Vagina (tissue), 2 donors: ENCODE measurements at regions not wholly inside any gene's neighbourhood (a gene's known extent, or its start where the extent isn't known, plus 50 kb on each side); places are given as distances from the start of the nearest gene placed in this dataset.
"Not testable (repeated sequence)": the region's sequence is repeated elsewhere in the genome, so short reads cannot be mapped to it uniquely, and the experiment has no call there.

Experiments
- DNase-seq, 2 donors: peaks; one replicate each; pipeline ENCODE4 v3.0.0-alpha.2; 2017; ENCODE audit errors: extremely low spot score in 2 of 2
- H3K27ac ChIP-seq: fragments of 200-600 bp; sonication (generic); one replicate; pipeline ENCODE4 v1.5.1; 2019
- H3K27me3 ChIP-seq: fragments of 200-600 bp; sonication (generic); one replicate; pipeline ENCODE4 v1.5.1; 2019
- H3K36me3 ChIP-seq, 2 donors: fragments of 200-600 bp; sonication (generic); one replicate each; pipeline ENCODE4 v1.5.1; 2017 to 2019
- H3K4me1 ChIP-seq: fragments of 200-600 bp; sonication (generic); one replicate; pipeline ENCODE4 v1.5.1; 2019
- H3K4me3 ChIP-seq, 2 donors: fragments of 200-600 bp; sonication (generic); 1 replicate in 1 of 2; 2 replicates in 1 of 2; pipeline ENCODE4 v1.5.1; 2016 to 2019
- H3K9me3 ChIP-seq: fragments of 200-600 bp; sonication (generic); one replicate; pipeline ENCODE4 v1.5.1; 2019
- CTCF ChIP-seq, 3 experiments: fragments of 450-650 bp in 2 of 3; fragments of 200-600 bp in 1 of 3; sonication (generic) in 1 of 3; IDR thresholded peaks; one replicate each; pipeline ENCODE4 v1.5.1; 2017 to 2019; ENCODE audit warnings: antibody characterized with exemption in 3 of 3, mild to moderate bottlenecking in 2 of 3, moderate library complexity in 2 of 3
- POLR2A ChIP-seq, 2 donors: fragments of 450-650 bp; IDR thresholded peaks; one replicate each; pipeline ENCODE4 v1.6.1; 2017; ENCODE audit warnings: antibody characterized with exemption in 2 of 2, mild to moderate bottlenecking in 2 of 2, moderate library complexity in 2 of 2
- POLR2AphosphoS5 ChIP-seq, 2 donors: sonication (generic); formaldehyde crosslinking; IDR thresholded peaks; one replicate each; pipeline ENCODE4 v1.9.0; 2017; ENCODE audit warnings: antibody characterized with exemption in 2 of 2, mild to moderate bottlenecking in 2 of 2, low read depth in 1 of 2; ENCODE audit not compliant: insufficient read depth in 1 of 2
- intact Hi-C: fragments of 100-400 bp; cut with DNase I; formaldehyde crosslinking; loops from one replicate; pipeline ENCODE4 v1.15.1; 2023

GRCh38 chr9:93776256-93776655, 178.9 kb downstream of the BARX1 start:
- H3K36me3 ChIP-seq: no peaks in the 10 kb centered on the region
- intact Hi-C loops: no loop called here
- no peaks in the 10 kb centered on the region for H3K27me3 ChIP-seq
- H3K27ac ChIP-seq: no peak overlapping the region
- H3K4me1 ChIP-seq: no peaks in the 10 kb centered on the region
- no peak overlapping the region for H3K4me3 ChIP-seq
- no peak for DNase-seq
- no peaks in the 10 kb centered on the region for H3K9me3 ChIP-seq
- TF ChIP-seq POLR2AphosphoS5 (IDR thresholded peaks at IDR 0.05; ENCODE audit: insufficient read depth in 1 of 2, low read depth in 1 of 2): no peak
- no peak for TF ChIP-seq CTCF (IDR thresholded peaks at IDR 0.05)
- TF ChIP-seq POLR2A (IDR thresholded peaks at IDR 0.05): no peak

DNA sequence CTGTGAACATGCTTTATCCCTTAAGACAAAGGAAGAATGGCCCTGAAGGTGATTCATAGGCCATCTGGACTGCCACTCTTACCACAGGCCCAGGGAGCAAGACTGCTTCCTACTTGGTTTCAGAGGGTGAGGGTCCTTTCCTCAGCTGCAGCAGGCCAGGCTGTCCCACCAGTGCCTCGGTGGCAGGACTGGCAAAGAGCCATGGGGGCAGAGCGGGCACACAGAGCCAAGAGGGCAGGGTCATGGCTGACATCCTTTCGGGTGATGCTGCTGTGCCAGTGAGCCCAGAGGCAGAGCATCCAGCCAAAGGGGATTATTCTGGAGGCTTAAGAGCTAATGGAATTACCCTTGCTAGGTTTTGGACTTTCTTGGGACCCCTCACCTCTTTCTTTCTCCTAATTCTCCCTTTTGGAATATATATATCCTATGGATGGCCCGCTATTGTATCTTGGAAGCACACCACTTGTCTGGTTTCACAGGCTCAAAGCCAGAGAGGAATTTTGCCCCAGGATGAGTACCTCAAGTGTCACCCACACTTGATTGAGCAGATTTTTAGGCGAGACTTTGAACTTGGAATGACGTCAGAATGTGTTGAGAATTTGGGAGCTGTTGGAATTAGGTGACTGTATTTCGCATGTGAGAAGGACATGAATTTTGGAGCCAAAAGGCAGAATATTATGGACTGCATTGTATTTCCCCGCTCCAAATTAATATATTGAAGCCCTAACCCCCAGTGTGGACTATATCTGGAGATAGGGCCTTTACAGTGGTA, 180.6 kb downstream of the BARX1 start:
- no peak for TF ChIP-seq POLR2AphosphoS5 (IDR thresholded peaks at IDR 0.05; ENCODE audit: insufficient read depth in 1 of 2, low read depth in 1 of 2)
- TF ChIP-seq CTCF (IDR thresholded peaks at IDR 0.05): no peak
- no peak for TF ChIP-seq POLR2A (IDR thresholded peaks at IDR 0.05)
- H3K4me1 ChIP-seq: no peaks in the 10 kb centered on the region
- no peak for DNase-seq
- H3K27me3 ChIP-seq: no peaks in the 10 kb centered on the region
- H3K4me3 ChIP-seq: no peak overlapping the region
- H3K36me3 ChIP-seq: no peaks in the 10 kb centered on the region
- intact Hi-C loops: no loop called here
- H3K27ac ChIP-seq: no peak overlapping the region
- H3K9me3 ChIP-seq: no peaks in the 10 kb centered on the region

GRCh38 chr9:93771276-93771675, 183.9 kb downstream of the BARX1 start:
- Histone ChIP-seq H3K4me1 (no peaks in the 10 kb centered on the region), H3K9me3 (peaks cover 2% of the 10 kb centered on the region), H3K4me3 (no peak overlapping the region), H3K27ac (no peak overlapping the region), H3K27me3 (no peaks in the 10 kb centered on the region), H3K36me3 (no peaks in the 10 kb centered on the region)
- intact Hi-C loops: no loop called here
- DNase-seq: no peak
- TF ChIP-seq POLR2A (IDR thresholded peaks at IDR 0.05): no peak

DNA sequence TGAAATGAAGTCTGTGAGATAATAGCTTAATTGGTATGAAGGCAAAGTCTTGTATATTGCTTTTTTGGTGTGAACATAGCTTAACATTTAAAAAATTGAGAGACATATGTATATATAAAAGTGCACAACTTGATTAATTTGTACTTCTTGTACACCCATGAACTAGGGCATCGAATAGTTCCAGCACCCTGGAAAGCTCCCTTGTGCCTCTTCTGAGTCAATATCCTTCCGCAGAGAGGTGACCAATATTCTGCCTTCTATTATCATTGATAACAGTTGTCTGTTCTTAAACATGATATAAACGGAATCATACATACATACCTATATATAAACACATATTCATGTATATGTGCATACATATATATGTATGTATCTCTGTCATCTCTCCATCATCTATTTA, 185.4 kb downstream of the PHF2 start:
- H3K9me3 ChIP-seq: peaks cover 15% of the 10 kb centered on the region
- H3K27me3 ChIP-seq: no peaks in the 10 kb centered on the region
- H3K4me1 ChIP-seq: no peaks in the 10 kb centered on the region
- no peak for TF ChIP-seq POLR2AphosphoS5 (IDR thresholded peaks at IDR 0.05; ENCODE audit: insufficient read depth in 1 of 2, low read depth in 1 of 2)
- TF ChIP-seq POLR2A (IDR thresholded peaks at IDR 0.05): no peak
- no peak for TF ChIP-seq CTCF (IDR thresholded peaks at IDR 0.05)
- H3K4me3 ChIP-seq: no peak overlapping the region
- intact Hi-C loops: no loop called here
- H3K27ac ChIP-seq: no peak overlapping the region
- no peak for DNase-seq
- H3K36me3 ChIP-seq: no peaks in the 10 kb centered on the region

DNA sequence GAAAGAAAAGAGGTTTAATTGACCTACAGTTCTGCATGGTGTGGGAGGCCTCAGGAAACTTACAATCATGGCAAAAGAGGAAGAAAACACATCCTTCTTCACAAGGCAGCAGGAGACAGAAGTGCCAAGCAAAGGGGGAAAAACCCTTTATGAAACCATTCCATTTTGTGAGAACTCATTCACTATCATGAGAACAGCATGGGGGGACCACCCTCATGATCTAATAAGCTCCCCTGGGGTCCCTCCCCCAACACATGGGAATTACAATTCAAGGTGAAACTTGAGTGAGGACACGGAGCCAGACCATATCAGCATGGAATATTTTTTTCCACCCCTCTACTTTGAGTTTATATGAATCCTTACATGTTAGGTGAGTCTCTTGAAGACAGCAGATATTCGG, 173.7 kb downstream of the PHF2 start:
- Histone ChIP-seq H3K27ac (no peak overlapping the region), H3K36me3 (no peaks in the 10 kb centered on the region)

DNA sequence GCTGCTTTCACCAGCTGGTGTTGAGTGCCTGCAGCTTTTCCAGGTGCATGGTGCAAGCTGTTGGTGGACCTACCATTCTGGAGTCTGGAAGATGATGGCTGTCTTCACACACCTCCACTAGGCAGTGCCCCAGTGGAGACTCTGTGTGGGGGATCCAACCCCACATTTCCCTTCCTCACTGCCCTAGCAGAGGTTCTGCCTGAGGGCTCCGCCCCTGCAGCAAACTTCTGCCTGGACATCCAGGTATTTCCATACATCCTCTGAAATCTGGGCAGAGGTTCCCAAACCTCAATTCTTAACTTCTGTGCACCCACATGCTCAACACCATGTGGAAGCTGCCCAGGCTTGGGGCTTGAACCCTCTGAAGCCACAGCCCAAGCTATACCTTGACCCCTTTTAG, 172.4 kb downstream of the PHF2 start:
- H3K9me3 ChIP-seq: peaks cover 13% of the 10 kb centered on the region

More for the DNA sequence above, 173.7 kb downstream of the PHF2 start:
- intact Hi-C loops: no loop called here
- Histone ChIP-seq H3K9me3 (peaks cover 13% of the 10 kb centered on the region), H3K27me3 (no peaks in the 10 kb centered on the region), H3K4me3 (no peak overlapping the region), H3K4me1 (no peaks in the 10 kb centered on the region)
- TF ChIP-seq POLR2AphosphoS5 (IDR thresholded peaks at IDR 0.05; ENCODE audit: insufficient read depth in 1 of 2, low read depth in 1 of 2) (no peak), POLR2A (IDR thresholded peaks at IDR 0.05) (no peak), CTCF (IDR thresholded peaks at IDR 0.05) (no peak)
- no peak for DNase-seq

More for the DNA sequence above, 172.4 kb downstream of the PHF2 start:
- DNase-seq, H3K4me3 ChIP-seq, H3K4me1 ChIP-seq, H3K27me3 ChIP-seq, H3K36me3 ChIP-seq, H3K27ac ChIP-seq, intact Hi-C loops: not testable (repeated sequence)
